ENCODE measurements at regions not wholly inside any gene's neighbourhood (a gene's known extent, or its start where the extent isn't known, plus 50 kb on each side); places are given as distances from the start of the nearest gene placed in this dataset.

DNA sequence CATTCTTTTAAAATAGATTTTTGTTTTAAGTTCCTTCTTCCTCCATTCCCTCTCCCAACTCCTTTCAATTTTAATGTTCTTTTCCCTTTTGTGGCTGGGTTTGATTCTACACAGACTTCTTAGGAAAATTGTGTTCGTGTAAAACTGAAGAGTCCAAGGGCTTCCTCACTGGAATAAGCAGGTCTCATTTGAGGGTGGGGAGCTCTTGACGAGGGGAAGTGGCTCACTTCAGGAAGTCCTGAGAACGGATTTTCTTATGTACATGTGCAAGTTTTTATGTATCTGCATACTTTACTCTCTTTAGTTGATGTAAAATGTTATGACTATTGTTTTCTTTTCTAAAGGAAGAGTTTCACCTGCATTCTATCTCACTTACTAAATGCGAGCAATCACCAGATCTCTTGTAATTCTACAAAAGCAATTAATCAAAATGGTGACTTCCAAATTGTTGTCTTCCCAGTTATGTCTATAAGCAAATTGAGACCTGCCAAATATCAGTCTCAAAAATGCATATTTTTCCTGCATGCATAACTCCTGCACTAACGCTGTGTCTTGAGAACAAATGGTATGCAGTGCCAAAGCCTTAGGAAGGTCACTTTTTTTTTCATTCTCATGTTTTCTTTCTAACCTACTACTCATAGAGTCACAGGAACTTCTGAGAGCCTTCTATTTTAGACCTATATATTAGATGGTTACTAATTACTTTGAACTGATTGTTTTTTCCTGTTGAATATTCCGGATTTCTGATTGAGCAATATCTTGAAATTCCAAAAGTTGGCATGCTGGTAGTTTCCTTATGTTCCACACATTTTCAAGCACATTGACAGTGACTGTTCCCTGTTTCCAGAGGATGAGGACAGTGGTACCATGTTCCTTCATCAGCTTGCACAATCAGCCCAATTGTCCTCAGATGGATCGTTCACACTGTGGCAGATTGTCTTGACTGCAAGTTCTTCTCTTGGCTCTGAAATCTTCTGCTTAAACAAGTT, 251.9 kb upstream of the PRDM1 start:
- H3K27ac ChIP-seq (ENCODE audit: low read length): no peak overlapping the region
- no peaks in the 10 kb centered on the region for H3K9me3 ChIP-seq (ENCODE audit: control insufficient read depth, low read depth, low read length)
- no peaks in the 10 kb centered on the region for H3K4me1 ChIP-seq (ENCODE audit: control insufficient read depth, low read depth, low read length)
- H3K9ac ChIP-seq (ENCODE audit: low read length): no peak overlapping the region
- H3K27me3 ChIP-seq (ENCODE audit: control insufficient read depth, insufficient read depth, low read length): no peaks in the 10 kb centered on the region
- no peaks in the 10 kb centered on the region for H3K36me3 ChIP-seq (ENCODE audit: control insufficient read depth, low read depth, low read length)
- no peak overlapping the region for H3K4me3 ChIP-seq (ENCODE audit: low read length)

DNA sequence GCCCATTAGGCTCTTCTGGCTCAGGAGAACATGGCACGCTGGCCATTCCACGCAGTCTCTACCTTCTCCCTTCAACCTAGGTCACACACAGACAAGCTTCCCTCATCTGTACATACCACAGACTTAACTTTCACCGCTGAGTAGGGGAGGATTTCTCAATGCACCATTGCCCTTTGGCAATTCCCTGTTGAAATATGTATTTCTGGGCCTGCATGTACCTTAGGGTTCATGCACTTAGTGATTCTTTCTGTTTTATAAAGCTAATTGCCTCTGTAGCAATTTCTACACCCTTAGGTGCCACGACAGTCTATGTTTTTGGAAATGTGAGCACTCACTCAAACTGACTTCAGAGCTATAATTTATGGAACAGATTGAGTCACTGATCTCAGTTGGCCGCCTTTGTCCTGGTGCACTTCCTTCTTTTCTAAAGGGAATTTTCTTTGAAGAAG, 253.8 kb upstream of the PRDM1 start:
- H3K4me1 ChIP-seq (ENCODE audit: control insufficient read depth, low read depth, low read length): no peaks in the 10 kb centered on the region

DNA sequence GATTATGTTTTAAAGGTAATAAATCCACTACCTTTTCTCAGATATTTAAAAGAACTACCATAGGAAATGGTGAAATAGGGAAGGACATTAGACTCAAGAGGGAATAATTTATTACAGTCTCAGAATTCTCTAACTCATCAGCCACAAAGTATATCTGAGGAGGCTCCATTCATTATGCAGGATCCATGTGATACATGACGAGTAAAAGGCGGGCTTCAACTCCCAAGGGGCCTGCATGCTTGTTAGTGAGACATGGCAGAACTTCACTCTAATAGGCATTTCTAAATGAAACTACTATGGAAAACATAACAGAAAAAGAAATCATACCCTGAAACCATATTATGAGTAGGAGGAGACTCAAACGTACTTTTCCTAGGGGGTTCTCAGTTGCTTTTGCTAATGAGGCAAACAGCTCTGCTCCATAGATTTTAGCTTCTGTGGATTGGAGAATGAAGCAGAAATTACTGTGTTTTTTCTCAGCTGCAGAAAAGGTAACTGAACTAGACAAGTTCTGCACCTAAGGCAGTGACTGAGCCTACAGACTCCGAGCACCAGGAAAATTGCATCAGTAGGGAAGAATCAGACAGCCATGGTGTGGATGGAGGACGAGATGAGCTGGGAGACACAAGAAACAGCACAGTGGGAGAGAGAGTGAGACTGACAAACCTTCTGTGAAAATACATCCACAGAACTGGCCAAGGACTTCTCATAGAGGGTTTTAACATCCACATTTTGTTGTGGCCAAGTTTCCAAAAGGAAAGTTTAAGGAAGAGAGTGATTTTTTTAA, 254.6 kb upstream of the PRDM1 start:
- Histone ChIP-seq H3K4me3 (ENCODE audit: low read length) (no peak overlapping the region), H3K9me3 (ENCODE audit: control insufficient read depth, low read depth, low read length) (no peaks in the 10 kb centered on the region), H3K27me3 (ENCODE audit: control insufficient read depth, insufficient read depth, low read length) (no peaks in the 10 kb centered on the region), H3K36me3 (ENCODE audit: control insufficient read depth, low read depth, low read length) (no peaks in the 10 kb centered on the region), H3K27ac (ENCODE audit: low read length) (no peak overlapping the region), H3K9ac (ENCODE audit: low read length) (no peak overlapping the region), H3K4me1 (ENCODE audit: control insufficient read depth, low read depth, low read length) (no peaks in the 10 kb centered on the region)

More for the DNA sequence above, 253.8 kb upstream of the PRDM1 start:
- no peak overlapping the region for H3K9ac ChIP-seq (ENCODE audit: low read length)
- no peaks in the 10 kb centered on the region for H3K9me3 ChIP-seq (ENCODE audit: control insufficient read depth, low read depth, low read length)
- H3K27me3 ChIP-seq (ENCODE audit: control insufficient read depth, insufficient read depth, low read length): no peaks in the 10 kb centered on the region
- no peak overlapping the region for H3K4me3 ChIP-seq (ENCODE audit: low read length)
- H3K27ac ChIP-seq (ENCODE audit: low read length): no peak overlapping the region
- no peaks in the 10 kb centered on the region for H3K36me3 ChIP-seq (ENCODE audit: control insufficient read depth, low read depth, low read length)

GRCh38 chr6:105825210-105825609, 260.9 kb upstream of the PRDM1 start:
- no peaks in the 10 kb centered on the region for H3K36me3 ChIP-seq (ENCODE audit: control insufficient read depth, low read depth, low read length)
- H3K9me3 ChIP-seq (ENCODE audit: control insufficient read depth, low read depth, low read length): no peaks in the 10 kb centered on the region
- no peaks in the 10 kb centered on the region for H3K27me3 ChIP-seq (ENCODE audit: control insufficient read depth, insufficient read depth, low read length)
- H3K9ac ChIP-seq (ENCODE audit: low read length): no peak overlapping the region
- H3K4me3 ChIP-seq (ENCODE audit: low read length): no peak overlapping the region
- no peak overlapping the region for H3K27ac ChIP-seq (ENCODE audit: low read length)
- H3K4me1 ChIP-seq (ENCODE audit: control insufficient read depth, low read depth, low read length): no peaks in the 10 kb centered on the region

GRCh38 chr6:105824732-105825131, 261.4 kb upstream of the PRDM1 start:
- Histone ChIP-seq H3K9ac (ENCODE audit: low read length) (no peak overlapping the region), H3K27ac (ENCODE audit: low read length) (no peak overlapping the region), H3K36me3 (ENCODE audit: control insufficient read depth, low read depth, low read length) (no peaks in the 10 kb centered on the region), H3K27me3 (ENCODE audit: control insufficient read depth, insufficient read depth, low read length) (no peaks in the 10 kb centered on the region), H3K9me3 (ENCODE audit: control insufficient read depth, low read depth, low read length) (no peaks in the 10 kb centered on the region), H3K4me3 (ENCODE audit: low read length) (no peak overlapping the region), H3K4me1 (ENCODE audit: control insufficient read depth, low read depth, low read length) (no peaks in the 10 kb centered on the region)

- Histone ChIP-seq H3K9me3 (ENCODE audit: control insufficient read depth, low read depth, low read length) (no peaks in the 10 kb centered on the region), H3K9ac (ENCODE audit: low read length) (no peak overlapping the region), H3K4me3 (ENCODE audit: low read length) (no peak overlapping the region), H3K27me3 (ENCODE audit: control insufficient read depth, insufficient read depth, low read length) (no peaks in the 10 kb centered on the region), H3K36me3 (ENCODE audit: control insufficient read depth, low read depth, low read length) (no peaks in the 10 kb centered on the region), H3K4me1 (ENCODE audit: control insufficient read depth, low read depth, low read length) (no peaks in the 10 kb centered on the region), H3K27ac (ENCODE audit: low read length) (no peak overlapping the region)
Measured at GRCh38 chr6:105821777-105822176, 264.4 kb upstream of the PRDM1 start.

GRCh38 chr6:105821027-105821426, 265.1 kb upstream of the PRDM1 start:
- Histone ChIP-seq H3K27ac (ENCODE audit: low read length) (no peak overlapping the region), H3K9ac (ENCODE audit: low read length) (no peak overlapping the region), H3K36me3 (ENCODE audit: control insufficient read depth, low read depth, low read length) (no peaks in the 10 kb centered on the region), H3K27me3 (ENCODE audit: control insufficient read depth, insufficient read depth, low read length) (no peaks in the 10 kb centered on the region), H3K4me1 (ENCODE audit: control insufficient read depth, low read depth, low read length) (no peaks in the 10 kb centered on the region), H3K9me3 (ENCODE audit: control insufficient read depth, low read depth, low read length) (no peaks in the 10 kb centered on the region), H3K4me3 (ENCODE audit: low read length) (no peak overlapping the region)

- no peaks in the 10 kb centered on the region for H3K27me3 ChIP-seq (ENCODE audit: control insufficient read depth, insufficient read depth, low read length)
- H3K4me3 ChIP-seq (ENCODE audit: low read length): no peak overlapping the region
- no peaks in the 10 kb centered on the region for H3K9me3 ChIP-seq (ENCODE audit: control insufficient read depth, low read depth, low read length)
- H3K9ac ChIP-seq (ENCODE audit: low read length): no peak overlapping the region
- H3K36me3 ChIP-seq (ENCODE audit: control insufficient read depth, low read depth, low read length): no peaks in the 10 kb centered on the region
- H3K27ac ChIP-seq (ENCODE audit: low read length): no peak overlapping the region
- H3K4me1 ChIP-seq (ENCODE audit: control insufficient read depth, low read depth, low read length): no peaks in the 10 kb centered on the region
Measured at GRCh38 chr6:105819745-105820144, 266.4 kb upstream of the PRDM1 start.

- no peak overlapping the region for H3K27ac ChIP-seq (ENCODE audit: low read length)
- no peak overlapping the region for H3K9ac ChIP-seq (ENCODE audit: low read length)
- no peaks in the 10 kb centered on the region for H3K27me3 ChIP-seq (ENCODE audit: control insufficient read depth, insufficient read depth, low read length)
- no peaks in the 10 kb centered on the region for H3K9me3 ChIP-seq (ENCODE audit: control insufficient read depth, low read depth, low read length)
- no peaks in the 10 kb centered on the region for H3K4me1 ChIP-seq (ENCODE audit: control insufficient read depth, low read depth, low read length)
- H3K36me3 ChIP-seq (ENCODE audit: control insufficient read depth, low read depth, low read length): no peaks in the 10 kb centered on the region
- no peak overlapping the region for H3K4me3 ChIP-seq (ENCODE audit: low read length)
Measured at GRCh38 chr6:105818505-105818904, 267.6 kb upstream of the PRDM1 start.

DNA sequence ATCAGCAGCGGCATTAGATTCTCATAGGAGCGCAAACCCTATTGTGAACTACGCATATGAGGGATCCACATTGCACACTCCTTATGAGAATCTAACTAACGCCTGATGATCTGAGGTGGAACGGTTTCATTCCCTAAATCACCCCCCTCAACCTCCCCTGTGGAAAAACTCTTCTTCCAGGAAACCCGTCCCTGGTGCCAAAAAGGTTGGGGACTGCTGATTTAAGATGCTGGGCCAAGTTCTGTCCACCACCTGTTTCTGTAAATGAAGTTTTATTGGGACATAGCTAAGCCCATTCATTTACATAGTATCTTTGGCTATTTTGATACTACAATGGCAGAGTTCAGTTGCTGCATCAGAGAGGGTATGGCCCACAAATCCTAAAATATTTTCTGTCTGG, 268.2 kb upstream of the PRDM1 start:
- no peaks in the 10 kb centered on the region for H3K4me1 ChIP-seq (ENCODE audit: control insufficient read depth, low read depth, low read length)
- H3K36me3 ChIP-seq (ENCODE audit: control insufficient read depth, low read depth, low read length): no peaks in the 10 kb centered on the region
- H3K9ac ChIP-seq (ENCODE audit: low read length): no peak overlapping the region
- H3K9me3 ChIP-seq (ENCODE audit: control insufficient read depth, low read depth, low read length): no peaks in the 10 kb centered on the region
- no peaks in the 10 kb centered on the region for H3K27me3 ChIP-seq (ENCODE audit: control insufficient read depth, insufficient read depth, low read length)
- H3K27ac ChIP-seq (ENCODE audit: low read length): no peak overlapping the region
- H3K4me3 ChIP-seq (ENCODE audit: low read length): no peak overlapping the region

GRCh38 chr6:105817370-105817769, 268.8 kb upstream of the PRDM1 start:
- Histone ChIP-seq H3K4me3 (ENCODE audit: low read length) (no peak overlapping the region), H3K27ac (ENCODE audit: low read length) (no peak overlapping the region), H3K36me3 (ENCODE audit: control insufficient read depth, low read depth, low read length) (no peaks in the 10 kb centered on the region), H3K4me1 (ENCODE audit: control insufficient read depth, low read depth, low read length) (no peaks in the 10 kb centered on the region), H3K9me3 (ENCODE audit: control insufficient read depth, low read depth, low read length) (no peaks in the 10 kb centered on the region), H3K27me3 (ENCODE audit: control insufficient read depth, insufficient read depth, low read length) (no peaks in the 10 kb centered on the region), H3K9ac (ENCODE audit: low read length) (no peak overlapping the region)
